Inflammatory macrophage (primary cell): ENCODE measurements at regions not wholly inside any gene's neighbourhood (a gene's known extent, or its start where the extent isn't known, plus 50 kb on each side); places are given as distances from the start of the nearest gene placed in this dataset.
"Not testable (repeated sequence)": the region's sequence is repeated elsewhere in the genome, so short reads cannot be mapped to it uniquely, and the experiment has no call there.

ENCODE experiments used
- DNase-seq, 2 donors: peaks; one replicate each; pipeline ENCODE4 v3.0.0-alpha.2; 2020 to 2022

DNA sequence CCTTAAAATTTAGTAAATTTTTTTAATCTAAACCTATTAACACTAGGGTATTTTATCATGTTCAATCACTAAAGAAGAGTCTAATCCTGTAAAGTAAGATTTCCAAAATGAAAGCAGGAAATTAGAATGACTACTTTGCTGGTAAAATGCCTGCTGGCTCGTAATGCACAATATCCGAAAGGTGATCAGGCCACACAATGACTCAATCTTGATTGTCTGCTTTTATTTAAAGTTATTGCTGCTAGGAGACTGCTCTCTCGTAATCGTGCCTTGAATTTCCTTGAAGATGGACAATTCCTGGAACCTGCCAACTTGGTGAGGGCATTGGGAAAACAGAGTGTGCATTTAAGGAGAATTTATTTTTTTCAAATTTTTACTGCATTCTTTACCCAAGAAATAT, 1786.5 kb upstream of the RAG2 start:
- DNase-seq = no peak

DNA sequence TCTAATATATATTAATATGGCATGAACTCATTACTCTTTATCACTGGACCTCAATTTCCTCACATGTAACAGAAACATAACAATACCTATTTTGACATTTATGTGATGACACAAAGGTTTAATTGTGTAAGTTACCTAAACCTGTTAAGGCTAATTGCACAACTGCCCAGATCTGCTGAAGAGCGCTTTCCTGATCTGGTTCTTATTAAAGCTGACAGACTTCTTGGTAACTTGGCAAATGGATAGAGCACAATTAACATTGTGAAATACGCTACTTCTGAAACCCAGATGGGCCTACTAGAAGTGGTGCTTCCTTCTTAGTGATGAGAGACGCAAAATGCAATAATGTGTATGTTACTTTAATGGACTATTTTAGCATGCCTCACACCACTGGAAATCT, 1767.2 kb upstream of the RAG2 start:
- no peak for DNase-seq

DNA sequence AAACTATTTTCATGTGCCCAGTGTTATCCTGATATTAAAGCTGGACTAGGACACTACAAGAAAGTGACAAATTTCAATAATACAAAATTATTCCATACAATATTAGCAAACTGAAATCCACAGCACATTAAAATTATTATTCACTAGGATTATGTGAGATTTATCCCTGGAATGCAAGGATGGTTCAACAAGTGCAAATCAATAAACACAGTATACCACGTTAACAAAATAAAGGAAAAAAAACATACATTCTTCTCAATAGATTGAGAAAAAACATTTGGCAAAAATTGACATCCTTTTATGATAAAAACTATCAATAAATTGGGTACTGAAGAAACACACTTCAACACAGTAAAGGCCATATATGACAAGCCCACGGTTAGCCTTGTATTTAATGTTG, 1758.2 kb upstream of the RAG2 start:
- no peak for DNase-seq

DNA sequence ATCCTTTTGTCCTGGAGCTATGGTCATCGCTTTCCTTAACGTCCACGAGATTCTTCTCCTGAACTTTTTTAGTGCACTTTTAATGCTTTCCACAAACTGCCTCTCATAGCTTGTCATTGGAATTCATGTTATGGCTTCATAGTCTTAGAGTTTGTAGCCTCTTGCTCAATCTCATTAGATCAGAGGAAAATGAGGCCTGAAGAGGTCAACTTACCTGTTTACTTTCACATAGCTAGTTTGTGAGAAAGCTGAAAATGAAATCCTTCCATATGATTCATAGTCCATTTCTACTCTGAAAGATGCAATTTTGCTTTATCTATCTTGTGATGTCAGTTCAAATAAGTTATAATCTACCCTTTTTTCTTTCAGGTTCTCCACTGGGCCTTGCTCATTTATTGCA, 1747.2 kb upstream of the RAG2 start:
- DNase-seq = no peak

DNA sequence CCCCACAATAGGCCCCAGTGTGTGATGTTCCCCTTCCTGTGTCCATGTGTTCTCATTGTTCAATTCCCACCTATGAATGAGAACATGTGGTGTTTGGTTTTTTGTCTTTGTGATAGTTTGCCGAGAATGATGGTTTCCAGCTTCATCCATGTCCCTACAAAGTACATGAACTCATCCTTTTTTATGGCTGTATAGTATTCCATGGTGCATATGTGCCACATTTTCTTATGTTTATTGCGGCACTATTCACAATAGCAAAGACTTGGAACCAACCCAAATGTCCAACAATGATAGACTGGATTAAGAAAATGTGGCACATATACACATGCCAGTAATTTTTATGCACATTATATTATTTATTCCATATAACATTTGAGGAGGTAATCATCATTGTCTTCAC, 1743.6 kb upstream of the RAG2 start:
- DNase-seq = not testable (repeated sequence)

DNA sequence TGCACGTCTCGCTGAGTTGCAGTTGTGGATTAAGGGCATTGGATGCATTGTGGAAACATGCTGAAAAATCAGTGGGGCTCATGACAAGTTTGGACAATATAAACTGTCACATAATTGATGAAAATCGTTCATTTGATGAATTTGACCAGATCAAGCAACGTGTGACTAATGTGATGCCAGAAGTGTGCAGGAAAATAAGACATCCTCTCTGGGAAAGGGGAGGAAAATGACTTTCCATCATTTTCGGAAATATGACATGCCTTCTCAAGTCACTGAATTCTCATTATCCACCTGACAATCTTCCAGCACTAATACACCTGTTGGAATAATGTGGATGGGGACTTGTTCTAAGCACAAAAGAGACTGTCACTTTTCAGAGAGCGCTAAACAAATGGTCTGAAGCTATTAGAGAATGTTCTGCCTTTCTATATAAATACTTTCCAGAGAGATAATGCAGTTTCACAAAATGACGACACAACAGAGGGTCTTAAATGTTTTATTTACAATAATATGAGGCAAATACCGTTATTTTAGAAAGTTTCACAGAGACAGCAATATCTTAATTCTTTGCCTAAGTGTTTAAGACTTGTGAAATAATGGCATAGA, 1741.9 kb upstream of the RAG2 start:
- DNase-seq = no peak

DNA sequence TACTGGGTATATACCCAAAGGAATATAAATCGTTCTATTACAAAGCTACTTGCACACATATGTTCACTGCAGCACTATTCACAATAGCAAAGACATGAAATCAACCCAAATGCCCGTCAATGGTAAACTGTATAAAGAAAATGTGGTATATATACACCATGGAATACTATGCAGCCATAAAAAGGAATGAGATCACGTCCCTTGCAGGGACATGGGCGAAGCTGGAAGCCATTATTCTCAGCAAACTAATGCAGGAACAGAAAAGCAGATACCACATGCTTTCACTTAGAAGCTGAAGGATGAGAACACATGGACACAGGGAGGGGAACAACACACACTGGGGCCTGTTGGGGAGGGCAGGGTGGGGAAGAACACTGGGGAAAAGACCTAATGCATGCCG, 1740.0 kb upstream of the RAG2 start:
- not testable (repeated sequence) for DNase-seq

DNA sequence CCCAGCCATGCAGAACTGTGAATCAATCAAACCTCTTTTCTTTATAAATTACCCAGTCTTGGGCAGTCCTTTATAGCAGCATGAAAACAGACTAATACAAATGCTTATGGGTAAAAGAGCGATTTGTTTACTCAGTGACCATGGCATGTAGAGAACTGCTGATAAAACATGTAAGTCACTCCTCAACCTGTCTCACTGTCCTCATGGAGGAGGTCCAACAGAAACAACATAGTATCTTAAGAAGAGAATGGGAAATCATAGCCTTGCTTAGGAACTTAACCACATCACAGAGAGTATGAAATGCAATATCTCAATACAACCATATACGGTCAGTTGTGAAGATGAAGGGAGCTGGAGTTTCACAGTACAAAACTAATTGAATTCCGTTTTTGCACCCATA, 1734.0 kb upstream of the RAG2 start:
- DNase-seq = no peak

DNA sequence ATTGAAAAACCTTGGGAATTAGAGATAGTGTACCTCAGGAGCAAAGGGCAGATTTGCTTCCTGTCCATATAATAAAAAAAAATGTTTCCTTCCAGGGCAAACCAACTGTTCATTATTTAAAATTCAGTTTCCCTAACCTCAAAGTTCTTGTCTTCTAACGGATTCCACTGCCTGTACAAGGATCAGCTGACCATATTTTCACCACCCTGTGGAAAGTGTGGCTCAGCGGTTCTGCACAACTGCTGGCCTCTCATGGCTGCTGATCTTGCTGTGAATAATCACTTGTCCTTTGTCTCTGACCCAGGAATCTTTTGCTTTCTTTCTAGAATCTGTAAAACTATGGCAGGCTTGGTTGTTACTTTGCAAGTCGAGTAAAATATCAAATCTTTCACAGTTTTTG, 1732.5 kb upstream of the RAG2 start:
- DNase-seq = no peak

DNA sequence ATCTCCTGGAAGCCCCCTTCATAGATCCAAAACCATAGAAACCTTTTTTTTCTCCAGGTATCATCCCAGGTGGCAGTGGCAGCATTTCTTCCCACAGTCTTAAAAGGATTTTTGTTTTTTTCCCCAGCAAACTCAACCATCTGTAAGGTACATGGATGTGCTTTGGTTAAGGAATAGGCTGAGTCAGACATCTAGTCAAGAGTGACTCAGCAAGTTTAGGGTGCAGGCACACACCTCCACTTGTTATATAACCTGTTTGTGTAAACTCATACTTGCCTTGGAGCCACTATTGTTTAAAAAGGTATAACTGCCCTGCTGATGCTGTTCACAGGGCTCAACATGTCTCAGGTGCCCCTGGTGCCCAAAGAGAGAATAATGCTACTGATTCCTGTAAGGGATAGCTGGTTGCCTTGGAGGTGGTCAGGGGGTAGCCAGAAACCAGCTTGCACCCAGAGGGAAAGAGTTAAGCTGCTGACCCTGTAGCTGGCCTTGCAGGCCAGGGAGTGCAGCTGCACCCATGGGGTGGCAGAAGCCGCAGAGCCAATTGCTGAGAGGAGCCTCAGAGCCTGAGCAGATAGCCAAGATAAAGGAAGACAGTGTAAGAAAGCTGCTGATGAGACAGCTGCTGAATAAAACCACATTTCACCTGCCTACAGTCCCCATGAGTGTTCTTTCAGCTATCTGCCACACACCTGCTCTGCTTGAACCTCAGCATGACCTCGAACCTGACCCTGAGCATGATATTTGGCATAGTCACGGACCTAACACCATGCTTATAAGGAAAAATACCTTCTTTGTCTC, 1726.1 kb upstream of the RAG2 start:
- no peak for DNase-seq

DNA sequence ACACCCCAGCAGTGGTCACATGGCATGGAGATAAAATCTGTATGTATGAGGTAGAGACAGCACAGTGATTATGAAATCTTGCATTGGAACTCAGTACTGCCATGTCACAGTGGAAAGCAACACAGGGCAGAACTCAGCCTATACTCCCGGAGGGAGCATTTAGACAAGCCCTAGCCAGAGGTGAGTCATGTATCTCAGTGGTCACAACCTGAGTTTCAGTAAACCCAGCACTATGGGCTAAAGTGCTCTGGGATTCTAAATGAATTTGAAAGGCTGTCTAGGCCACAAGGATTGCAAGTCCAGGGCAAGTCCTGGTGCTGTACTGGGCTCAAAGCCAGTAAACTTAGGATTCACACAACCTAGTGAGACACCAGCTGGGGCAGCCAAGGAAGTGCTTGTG, 1717.1 kb upstream of the RAG2 start:
- no peak for DNase-seq

DNA sequence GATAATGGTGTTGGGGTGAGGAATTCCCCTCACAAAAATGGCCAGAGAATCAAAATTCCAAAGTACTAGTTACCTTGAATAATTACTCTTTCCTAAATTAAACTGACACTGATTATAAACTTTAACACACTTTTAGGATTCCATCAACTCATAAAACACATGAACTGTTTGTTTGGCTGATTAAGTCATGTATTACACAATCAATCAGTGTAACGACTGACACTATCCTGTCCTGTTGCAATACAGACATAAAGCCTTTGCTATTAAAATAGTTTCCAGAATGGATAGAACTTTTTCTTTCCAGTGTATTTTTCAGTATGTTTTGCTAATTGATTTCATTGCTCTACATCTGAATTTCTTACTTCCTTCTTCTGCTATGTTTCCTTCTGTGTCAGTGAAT, 1709.4 kb upstream of the RAG2 start:
- no peak for DNase-seq

DNA sequence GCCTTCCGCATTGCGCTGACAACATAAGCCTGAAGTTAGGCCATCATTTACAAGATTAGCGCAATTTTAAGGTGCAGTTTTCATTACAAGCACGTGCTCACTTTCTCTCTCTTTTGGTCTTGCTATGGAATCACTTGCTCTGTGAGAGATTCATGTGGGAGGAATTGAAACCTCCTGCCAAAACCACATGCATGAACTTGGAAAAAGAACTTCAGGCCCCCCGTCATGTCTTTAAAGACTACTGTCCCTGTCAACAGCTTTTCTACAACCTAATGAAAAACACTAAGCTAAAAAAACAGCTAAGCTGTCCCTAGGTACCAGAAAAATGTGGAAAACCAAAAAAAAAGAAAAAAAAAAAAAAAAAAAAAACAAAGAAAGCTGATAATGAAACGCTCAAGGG, 1707.6 kb upstream of the RAG2 start:
- no peak for DNase-seq

DNA sequence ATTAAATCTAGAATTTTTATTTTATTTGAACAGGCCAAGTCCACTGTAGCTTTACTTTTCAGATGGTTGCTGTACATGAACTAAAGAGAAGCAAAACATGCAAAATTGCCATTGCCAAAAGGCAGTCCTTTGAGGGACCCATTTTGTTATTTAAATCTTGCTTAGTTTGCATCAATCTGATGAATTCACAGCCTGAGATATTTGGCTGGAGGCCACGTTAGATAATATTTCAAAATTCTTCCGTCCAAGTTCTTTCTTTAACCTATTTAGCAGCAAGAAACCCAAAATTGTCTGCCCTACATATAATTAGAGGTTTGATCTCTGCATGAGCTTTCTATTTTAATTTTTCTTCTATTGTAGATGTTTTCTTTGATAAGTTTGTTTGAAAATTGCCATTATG, 1706.9 kb upstream of the RAG2 start:
- no peak for DNase-seq

DNA sequence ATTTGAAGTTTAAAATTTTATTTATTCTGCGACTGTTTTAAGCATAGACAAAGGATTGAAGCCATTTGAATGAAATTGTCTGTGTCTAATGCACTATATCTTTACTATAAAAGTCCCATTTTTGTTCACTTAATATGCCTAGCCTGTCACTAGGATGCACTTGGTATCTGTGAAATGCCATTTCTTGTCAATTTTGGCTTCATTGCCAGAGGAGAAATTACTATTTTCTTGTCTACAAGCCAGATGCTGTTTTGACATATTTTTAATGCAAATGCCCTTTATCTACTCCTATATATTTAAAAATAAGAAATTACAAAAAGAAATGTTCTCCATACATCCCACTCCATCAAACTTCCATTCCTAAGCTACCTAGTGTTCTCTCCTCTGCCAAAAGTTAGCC, 1704.5 kb upstream of the RAG2 start:
- DNase-seq = no peak

DNA sequence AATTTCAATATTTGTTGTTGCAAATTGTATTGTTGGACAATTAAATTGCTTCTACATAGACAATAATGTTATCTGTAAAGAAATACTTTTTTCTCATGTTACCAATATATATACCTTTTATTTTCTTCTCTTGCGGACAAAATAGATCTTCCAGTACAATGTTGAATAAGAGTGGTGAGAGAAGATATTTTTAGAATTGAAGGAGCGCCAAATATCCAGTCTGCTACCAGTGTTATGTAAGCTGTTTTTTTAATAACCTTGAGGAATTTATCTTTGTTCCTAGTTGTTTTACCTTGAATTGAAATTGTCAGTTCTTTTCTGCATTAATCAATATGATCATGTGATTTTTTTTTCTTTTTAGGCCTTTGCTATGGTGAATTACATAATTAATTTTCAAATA, 1702.5 kb upstream of the RAG2 start:
- DNase-seq = no peak

DNA sequence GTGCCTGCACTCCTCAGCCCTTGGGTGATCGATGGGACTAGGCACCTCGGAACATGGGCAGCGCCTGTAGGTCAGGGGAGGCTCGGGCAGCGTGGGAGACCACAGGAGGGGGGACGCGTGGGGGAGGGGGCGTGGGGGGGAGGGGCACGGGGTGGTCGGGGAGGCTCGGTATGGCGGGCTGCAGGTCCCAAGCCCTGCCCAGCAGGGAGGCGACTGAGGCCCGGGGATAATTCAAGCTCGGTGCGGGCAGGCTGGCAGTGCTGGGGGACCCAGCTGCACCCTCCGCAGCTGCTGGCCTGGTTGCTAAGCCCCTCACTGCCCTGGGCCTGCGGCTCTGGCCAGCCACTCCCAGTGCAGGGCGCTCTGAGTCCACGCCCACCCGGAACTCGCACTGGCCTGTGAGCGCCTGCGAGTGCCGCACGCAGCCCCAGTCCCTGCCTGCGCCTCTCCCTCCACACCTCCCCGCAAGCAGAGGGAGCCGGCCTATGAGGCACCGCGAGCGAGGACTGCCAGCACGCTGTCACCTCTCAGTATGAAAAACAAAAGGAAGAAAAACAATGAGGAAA, 1698.3 kb upstream of the RAG2 start:
- no peak for DNase-seq

DNA sequence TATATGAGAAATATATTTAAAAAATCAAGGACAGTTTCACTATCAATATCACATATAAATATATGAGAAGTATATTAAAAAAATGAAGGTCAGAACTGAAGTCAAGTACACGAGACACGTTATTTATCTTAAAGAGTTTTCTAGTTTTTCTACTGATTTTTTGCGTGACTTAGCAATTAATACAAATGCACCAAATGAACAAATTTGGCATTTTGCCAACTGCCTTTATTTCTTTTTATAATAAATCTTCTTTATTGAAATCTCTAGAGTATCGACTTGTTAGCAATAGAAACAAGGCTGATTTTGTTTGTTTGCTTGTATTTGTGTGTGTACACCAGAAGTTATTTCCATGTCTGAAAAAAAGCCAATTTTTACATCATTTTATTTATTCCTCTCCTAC, 1684.7 kb upstream of the RAG2 start:
- DNase-seq = no peak

DNA sequence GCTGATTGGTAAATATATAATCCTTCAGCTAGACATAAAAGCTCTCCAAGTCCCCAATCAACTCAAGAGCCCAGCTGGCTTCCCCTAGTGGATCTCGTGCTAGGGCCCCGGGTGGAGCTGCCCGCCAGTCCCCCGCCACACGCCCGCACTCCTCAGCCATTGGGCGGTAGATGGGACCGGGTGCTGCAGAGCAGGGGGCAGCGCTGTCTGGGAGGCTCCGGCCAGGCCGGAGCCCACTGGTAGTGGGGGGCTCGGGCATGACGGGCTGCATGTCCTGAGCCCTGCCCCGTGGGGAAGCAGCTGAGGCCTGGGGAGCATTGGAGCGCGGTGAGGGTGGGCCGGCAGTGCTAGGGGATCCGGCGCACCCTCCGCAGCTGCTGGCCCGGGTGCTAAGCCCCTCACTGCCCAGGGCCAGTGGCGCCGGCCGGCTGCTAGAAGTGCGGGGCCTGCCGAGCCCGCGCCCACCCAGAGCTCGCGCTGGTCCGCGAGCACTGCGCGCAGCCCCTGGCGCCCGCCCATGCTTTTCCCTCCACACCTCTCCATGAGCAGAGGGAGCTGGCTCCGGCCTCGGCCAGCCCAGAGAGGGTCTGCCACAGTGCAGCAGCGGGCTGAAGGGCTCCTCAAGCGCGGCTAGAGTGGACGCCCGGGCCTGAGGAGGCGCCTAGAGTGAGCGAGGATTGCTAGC, 1680.6 kb upstream of the RAG2 start:
- no peak for DNase-seq

DNA sequence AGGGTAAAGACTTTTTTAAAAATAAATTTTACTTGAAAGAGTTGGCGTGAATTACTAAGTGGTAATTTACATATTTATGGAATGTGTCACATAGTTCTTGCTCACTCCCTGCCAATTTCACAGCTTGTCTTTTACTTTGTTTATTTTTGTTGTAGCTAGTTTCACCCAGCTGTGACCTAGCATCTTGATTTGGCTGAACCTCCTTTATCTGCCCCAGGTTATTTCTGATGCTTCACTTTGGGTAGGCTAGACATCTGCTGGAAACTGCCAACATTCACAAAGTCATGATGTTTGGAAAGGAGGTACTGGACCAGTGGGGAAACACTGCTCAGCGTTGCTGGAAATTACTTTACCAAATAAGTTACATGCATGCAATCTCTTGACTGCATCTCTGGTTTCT, 1676.0 kb upstream of the RAG2 start:
- DNase-seq = no peak

DNA sequence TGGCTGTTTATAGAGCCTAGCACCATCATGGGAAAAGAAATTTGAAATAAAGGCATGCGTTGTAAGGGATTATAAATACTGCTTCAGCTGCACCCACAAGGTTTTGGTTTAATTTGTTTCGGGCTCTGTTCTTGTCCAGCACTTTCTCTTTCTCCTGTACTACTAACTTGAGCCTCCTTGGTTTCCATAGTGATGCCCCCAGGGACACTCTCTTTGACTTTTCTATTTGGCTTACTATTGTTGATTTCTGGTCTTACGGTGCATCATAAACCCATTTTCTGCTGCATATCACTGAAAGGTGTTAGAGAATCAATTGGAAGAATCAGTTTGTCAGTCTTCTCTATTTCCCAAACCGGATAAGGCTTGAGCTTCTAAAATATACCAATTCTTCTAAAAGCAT, 1674.3 kb upstream of the RAG2 start:
- no peak for DNase-seq

DNA sequence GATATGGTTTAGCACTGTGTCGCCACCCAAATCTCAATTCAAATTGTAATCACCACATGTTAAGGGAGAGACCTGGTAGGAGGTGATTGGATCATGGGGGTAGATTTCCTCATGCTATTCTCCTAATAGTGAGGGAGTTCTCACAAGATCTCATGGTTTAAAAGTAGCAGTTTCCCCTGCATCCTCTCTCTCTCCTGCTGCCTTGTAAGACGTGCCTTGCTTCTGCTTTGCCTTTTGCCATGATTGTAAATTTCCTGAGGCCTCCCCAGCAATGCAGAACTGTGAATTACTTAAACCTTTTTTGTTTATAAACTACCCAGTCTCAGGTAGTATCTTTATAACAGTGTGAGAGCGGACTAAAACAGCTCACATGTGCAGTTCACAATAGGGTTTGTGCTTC, 1668.7 kb upstream of the RAG2 start:
- DNase-seq = no peak

DNA sequence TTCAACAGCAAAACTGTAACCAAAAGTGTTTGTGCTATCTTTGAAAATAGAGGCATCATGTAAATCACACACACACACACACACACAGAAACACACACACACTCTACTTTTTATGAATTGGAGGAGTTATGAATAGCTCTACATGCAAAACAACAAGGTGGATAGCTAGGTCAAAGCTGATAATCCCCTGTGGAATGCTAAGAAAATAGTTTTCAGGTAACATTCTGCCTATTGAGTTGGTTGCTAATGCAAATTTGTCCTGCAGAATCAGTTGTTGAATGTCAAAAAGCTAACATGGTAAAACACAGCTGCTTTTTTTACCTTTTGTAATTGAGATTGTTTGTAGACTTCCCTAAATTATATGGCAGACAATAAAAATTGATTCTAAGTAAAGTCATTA, 1658.4 kb upstream of the RAG2 start:
- no peak for DNase-seq

DNA sequence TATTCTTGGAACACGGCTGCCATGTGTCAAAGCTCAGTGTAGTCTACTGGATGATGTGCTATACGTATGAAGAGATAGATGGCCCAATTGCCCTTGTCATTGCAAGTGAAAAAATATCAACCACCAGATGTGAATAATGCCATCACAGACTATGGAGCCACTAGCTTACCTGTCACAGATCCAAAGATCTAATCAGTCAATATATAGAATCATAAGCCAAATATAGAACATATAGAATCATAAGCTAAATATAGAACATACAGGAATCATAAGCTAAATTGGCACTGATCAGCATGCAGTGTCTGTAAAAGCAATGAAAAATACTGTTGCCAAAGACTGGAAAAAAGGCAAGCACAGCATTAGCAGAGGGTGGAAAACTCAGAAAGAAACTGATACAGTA, 1656.9 kb upstream of the RAG2 start:
- no peak for DNase-seq
